Fibroblast of peridontal ligament (primary cell): ENCODE measurements at regions not wholly inside any gene's neighbourhood (a gene's known extent, or its start where the extent isn't known, plus 50 kb on each side); places are given as distances from the start of the nearest gene placed in this dataset.
"Not testable (repeated sequence)": the region's sequence is repeated elsewhere in the genome, so short reads cannot be mapped to it uniquely, and the experiment has no call there.

Experiments
- DNase-seq: peaks from one replicate; pipeline ENCODE4 v3.0.0-alpha.2; 2010; ENCODE audit errors: extremely low read depth

GRCh38 chrX:150052226-150052625, 113.9 kb upstream of the EOLA2 start:
- no peak for DNase-seq

- no peak for DNase-seq
Measured at GRCh38 chrX:150058728-150059127, 120.4 kb upstream of the EOLA2 start.

- no peak for DNase-seq
Measured at GRCh38 chrX:150060406-150060805, 122.1 kb upstream of the EOLA2 start.

- peak; percentile 52 for DNase-seq
Measured at GRCh38 chrX:150062292-150063137, 124.2 kb upstream of the EOLA2 start.

GRCh38 chrX:150063138-150063518, 124.8 kb upstream of the EOLA2 start:
- no peak for DNase-seq

- no peak for DNase-seq
Measured at GRCh38 chrX:150063674-150064073, 125.4 kb upstream of the EOLA2 start.

- no peak for DNase-seq
Measured at GRCh38 chrX:150074175-150074574, 135.9 kb upstream of the EOLA2 start.

- DNase-seq: no peak
Measured at GRCh38 chrX:150080497-150080896, 142.2 kb upstream of the EOLA2 start.

GRCh38 chrX:150081076-150081475, 142.8 kb upstream of the EOLA2 start:
- no peak for DNase-seq

GRCh38 chrX:150084496-150085229, 146.4 kb upstream of the EOLA2 start:
- peak; percentile 56 for DNase-seq

- DNase-seq: peak; percentile 49
Measured at GRCh38 chrX:150085881-150086280, 147.6 kb upstream of the EOLA2 start.

- no peak for DNase-seq
Measured at GRCh38 chrX:150086371-150086770, 148.1 kb upstream of the EOLA2 start.

- DNase-seq: no peak
Measured at GRCh38 chrX:150087612-150088011, 149.3 kb upstream of the EOLA2 start.

- no peak for DNase-seq
Measured at GRCh38 chrX:150088042-150088441, 149.8 kb upstream of the EOLA2 start.

GRCh38 chrX:150088766-150089518, 150.7 kb upstream of the EOLA2 start:
- DNase-seq: no peak

GRCh38 chrX:150091300-150091699, 153.0 kb upstream of the EOLA2 start:
- DNase-seq: not testable (repeated sequence)

- DNase-seq: no peak
Measured at GRCh38 chrX:150092549-150092948, 154.3 kb upstream of the EOLA2 start.

- no peak for DNase-seq
Measured at GRCh38 chrX:150094375-150094774, 156.1 kb upstream of the EOLA2 start.

GRCh38 chrX:150094996-150095395, 156.7 kb upstream of the EOLA2 start:
- no peak for DNase-seq

GRCh38 chrX:150099316-150099715, 161.0 kb upstream of the EOLA2 start:
- no peak for DNase-seq

GRCh38 chrX:150100261-150100660, 162.0 kb upstream of the EOLA2 start:
- DNase-seq: peak; percentile 12

GRCh38 chrX:150118476-150118875, 180.2 kb upstream of the EOLA2 start:
- no peak for DNase-seq
